GM21515 (cell line): ENCODE measurements at regions not wholly inside any gene's neighbourhood (a gene's known extent, or its start where the extent isn't known, plus 50 kb on each side); places are given as distances from the start of the nearest gene placed in this dataset.

Experiments used
- ATAC-seq: cut with Tn5 transposase; IDR thresholded peaks from one replicate; pipeline ENCODE4 v1.9.1; 2021; ENCODE audit not compliant: unreplicated experiment

- ATAC-seq, result no peak
Measured at GRCh38 chr9:118364266-118365106, 660.3 kb downstream of the TLR4 start.

- no peak for ATAC-seq
Measured at GRCh38 chr9:118366228-118366627, 662.0 kb downstream of the TLR4 start.

GRCh38 chr9:118367383-118367782 is 663.2 kb downstream of the TLR4 start:
- no peak for ATAC-seq

GRCh38 chr9:118384531-118385100 is 680.4 kb downstream of the TLR4 start:
- no peak for ATAC-seq

GRCh38 chr9:118395415-118395814 is 691.2 kb downstream of the TLR4 start:
- ATAC-seq, result no peak

- no peak for ATAC-seq
Measured at GRCh38 chr9:118401546-118401945, 697.3 kb downstream of the TLR4 start.

GRCh38 chr9:118414676-118415075 is 710.5 kb downstream of the TLR4 start:
- no peak for ATAC-seq

GRCh38 chr9:118418887-118419565 is 714.8 kb downstream of the TLR4 start:
- ATAC-seq, result no peak

- no peak for ATAC-seq
Measured at GRCh38 chr9:118419676-118420075, 715.5 kb downstream of the TLR4 start.

- ATAC-seq, result no peak
Measured at GRCh38 chr9:118422508-118422907, 718.3 kb downstream of the TLR4 start.

GRCh38 chr9:118423021-118423420 is 718.8 kb downstream of the TLR4 start:
- ATAC-seq, result no peak

- ATAC-seq, result no peak
Measured at GRCh38 chr9:118423721-118424120, 719.5 kb downstream of the TLR4 start.

- ATAC-seq, result no peak
Measured at GRCh38 chr9:118426772-118427171, 722.6 kb downstream of the TLR4 start.

- no peak for ATAC-seq
Measured at GRCh38 chr9:118438810-118439209, 734.6 kb downstream of the TLR4 start.

- no peak for ATAC-seq
Measured at GRCh38 chr9:118439441-118439840, 735.2 kb downstream of the TLR4 start.

GRCh38 chr9:118444403-118444802 is 740.2 kb downstream of the TLR4 start:
- no peak for ATAC-seq

GRCh38 chr9:118446943-118447639 is 742.9 kb downstream of the TLR4 start:
- no peak for ATAC-seq

- ATAC-seq, result no peak
Measured at GRCh38 chr9:118449554-118449953, 745.4 kb downstream of the TLR4 start.

GRCh38 chr9:118455259-118455658 is 751.1 kb downstream of the TLR4 start:
- no peak for ATAC-seq

GRCh38 chr9:118455788-118456187 is 751.6 kb downstream of the TLR4 start:
- no peak for ATAC-seq

- ATAC-seq, result no peak
Measured at GRCh38 chr9:118457171-118458000, 753.2 kb downstream of the TLR4 start.
